Tibial nerve (tissue), 4 donors: ENCODE measurements at regions not wholly inside any gene's neighbourhood (a gene's known extent, or its start where the extent isn't known, plus 50 kb on each side); places are given as distances from the start of the nearest gene placed in this dataset.

ENCODE experiments used
- DNase-seq, 2 donors: peaks; one replicate each; pipeline ENCODE4 v3.0.0-alpha.2; 2019; ENCODE audit warnings: low spot score in 2 of 2
- H3K27ac ChIP-seq, 4 donors: fragments of 200-600 bp; sonication (generic) in 3 of 4; one replicate each; pipeline ENCODE4 v1.5.1; 2017 to 2019; ENCODE audit warnings: mild to moderate bottlenecking in 1 of 4
- H3K27me3 ChIP-seq, 2 donors: fragments of 200-600 bp; sonication (generic) in 1 of 2; one replicate each; pipeline versions ENCODE4 v1.5.1 to v1.6.0; 2017 to 2019
- H3K36me3 ChIP-seq, 3 donors: fragments of 200-600 bp; sonication (generic); one replicate each; pipeline ENCODE4 v1.5.1; 2018 to 2019
- H3K4me1 ChIP-seq, 4 donors: fragments of 200-600 bp; sonication (generic) in 3 of 4; one replicate each; pipeline ENCODE4 v1.5.1; 2017 to 2019
- H3K4me3 ChIP-seq, 4 donors: fragments of 200-600 bp; sonication (generic) in 3 of 4; one replicate each; pipeline ENCODE4 v1.5.1; 2017 to 2019; ENCODE audit warnings: mild to moderate bottlenecking in 1 of 4, moderate library complexity in 1 of 4
- H3K9me3 ChIP-seq, 4 donors: fragments of 200-600 bp; sonication (generic) in 3 of 4; one replicate each; pipeline ENCODE4 v1.5.1; 2017 to 2019
- EP300 ChIP-seq, 2 donors: sonication (generic); formaldehyde crosslinking; IDR thresholded peaks; one replicate each; pipeline ENCODE4 v1.6.1; 2017; ENCODE audit warnings: antibody characterized with exemption in 2 of 2, mild to moderate bottlenecking in 1 of 2
- POLR2A ChIP-seq, 2 donors: fragments of 450-650 bp; IDR thresholded peaks; one replicate each; pipeline ENCODE4 v1.6.1; 2017; ENCODE audit warnings: antibody characterized with exemption in 2 of 2, mild to moderate bottlenecking in 2 of 2, moderate library complexity in 2 of 2
- WGBS, 2 donors: methylation state at CpG; one replicate each; pipeline ENCODE4 v1.1.5; 2018; 5-methylcytosine and 5-hydroxymethylcytosine counted together
- TF ChIP-seq, protein P1 (sequence below), 5 experiments: fragments of 200-600 bp in 3 of 5; fragments of 450-650 bp in 2 of 5; sonication (generic) in 3 of 5; IDR thresholded peaks; one replicate each; pipeline ENCODE4 v1.5.1; 2016 to 2019; ENCODE audit warnings: antibody characterized with exemption in 5 of 5, mild to moderate bottlenecking in 3 of 5, moderate library complexity in 2 of 5

DNA sequence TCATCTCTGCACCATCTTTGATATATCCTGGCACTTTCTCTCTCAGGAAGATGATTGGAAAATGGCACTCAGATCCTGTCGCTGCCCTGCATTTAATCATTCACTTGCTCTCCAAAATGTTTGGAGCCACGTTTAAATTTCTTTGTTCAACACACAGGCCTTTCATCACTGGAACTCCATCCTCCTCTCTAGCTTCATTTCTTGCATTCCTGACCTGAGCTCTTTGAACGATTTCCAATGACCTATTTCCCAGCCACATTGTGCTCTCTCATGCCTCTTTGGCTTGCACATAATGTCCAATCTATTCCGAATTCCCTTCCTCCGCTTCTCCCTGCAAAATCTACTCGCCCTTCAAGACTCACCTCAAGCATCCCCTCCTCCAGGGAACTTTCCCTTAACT lies 287.4 kb upstream of the NBEA start:
- 34 to 36% methylated on average over 6 of the region's 6 CpGs for WGBS, 2 donors
- Histone ChIP-seq H3K9me3 (peaks cover 0 to 9% (median 0%) of the 10 kb centered on the region in 4 donors), H3K4me3 (no peak overlapping the region), H3K27ac (no peak overlapping the region), H3K4me1 (peaks cover 0 to 14% (median 0%) of the 10 kb centered on the region in 4 donors), H3K36me3 (no peaks in the 10 kb centered on the region), H3K27me3 (no peaks in the 10 kb centered on the region)
- DNase-seq = no peak
- TF ChIP-seq, protein P1, sequence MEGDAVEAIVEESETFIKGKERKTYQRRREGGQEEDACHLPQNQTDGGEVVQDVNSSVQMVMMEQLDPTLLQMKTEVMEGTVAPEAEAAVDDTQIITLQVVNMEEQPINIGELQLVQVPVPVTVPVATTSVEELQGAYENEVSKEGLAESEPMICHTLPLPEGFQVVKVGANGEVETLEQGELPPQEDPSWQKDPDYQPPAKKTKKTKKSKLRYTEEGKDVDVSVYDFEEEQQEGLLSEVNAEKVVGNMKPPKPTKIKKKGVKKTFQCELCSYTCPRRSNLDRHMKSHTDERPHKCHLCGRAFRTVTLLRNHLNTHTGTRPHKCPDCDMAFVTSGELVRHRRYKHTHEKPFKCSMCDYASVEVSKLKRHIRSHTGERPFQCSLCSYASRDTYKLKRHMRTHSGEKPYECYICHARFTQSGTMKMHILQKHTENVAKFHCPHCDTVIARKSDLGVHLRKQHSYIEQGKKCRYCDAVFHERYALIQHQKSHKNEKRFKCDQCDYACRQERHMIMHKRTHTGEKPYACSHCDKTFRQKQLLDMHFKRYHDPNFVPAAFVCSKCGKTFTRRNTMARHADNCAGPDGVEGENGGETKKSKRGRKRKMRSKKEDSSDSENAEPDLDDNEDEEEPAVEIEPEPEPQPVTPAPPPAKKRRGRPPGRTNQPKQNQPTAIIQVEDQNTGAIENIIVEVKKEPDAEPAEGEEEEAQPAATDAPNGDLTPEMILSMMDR (IDR thresholded peaks at IDR 0.05) = no peak
- TF ChIP-seq POLR2A (IDR thresholded peaks at IDR 0.05) (no peak), EP300 (IDR thresholded peaks at IDR 0.05) (no peak)

DNA sequence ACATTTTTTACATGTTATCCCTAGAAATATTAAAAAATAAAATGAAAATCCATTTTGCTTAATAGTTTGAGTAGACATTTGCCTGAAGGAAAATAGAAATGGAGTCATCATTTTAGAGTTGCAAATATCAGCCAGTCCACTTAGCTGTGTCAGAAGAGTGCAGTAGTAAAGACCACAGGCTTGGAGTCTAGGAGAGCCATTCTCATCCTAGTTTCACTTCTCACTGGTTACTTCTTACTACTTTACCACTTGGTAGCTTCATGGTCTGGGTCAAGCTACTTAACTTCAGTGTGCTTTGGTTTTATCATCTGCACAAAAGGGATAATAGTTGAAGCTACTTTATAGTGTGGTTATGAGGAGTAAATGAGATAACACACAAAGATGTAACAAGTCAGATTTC lies 286.5 kb upstream of the NBEA start:
- TF ChIP-seq EP300 (IDR thresholded peaks at IDR 0.05) = no peak
- TF ChIP-seq POLR2A (IDR thresholded peaks at IDR 0.05) = no peak
- TF ChIP-seq, protein P1 (IDR thresholded peaks at IDR 0.05) = no peak

DNA sequence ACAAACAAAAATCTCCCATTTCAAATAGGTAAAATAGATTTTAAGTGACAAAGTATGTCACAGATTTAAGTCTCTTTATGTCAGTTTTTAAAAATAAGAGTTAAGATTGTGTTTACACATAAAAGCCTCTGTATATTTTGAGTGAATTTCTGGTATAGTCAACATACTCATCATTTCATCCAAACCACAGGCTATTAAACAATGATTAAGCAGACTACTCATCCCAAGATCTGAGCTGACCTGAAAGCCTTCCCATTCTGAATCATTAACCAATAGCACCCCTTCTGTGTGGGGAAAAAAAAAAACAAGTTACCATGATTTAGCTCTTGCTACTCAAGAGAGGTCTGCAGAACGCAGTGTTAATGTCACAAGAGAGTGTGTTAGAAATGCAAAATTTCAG lies 284.4 kb upstream of the NBEA start:
- Histone ChIP-seq H3K4me1 (peaks cover 0 to 14% (median 0%) of the 10 kb centered on the region in 4 donors), H3K9me3 (no peaks in the 10 kb centered on the region), H3K4me3 (no peak overlapping the region), H3K36me3 (no peaks in the 10 kb centered on the region), H3K27ac (no peak overlapping the region), H3K27me3 (no peaks in the 10 kb centered on the region)
- TF ChIP-seq POLR2A (IDR thresholded peaks at IDR 0.05) (no peak), EP300 (IDR thresholded peaks at IDR 0.05) (no peak)
- TF ChIP-seq, protein P1 (IDR thresholded peaks at IDR 0.05) = no peak
- DNase-seq = no peak
- 91 to 93% methylated on average over 1 of the region's 1 CpG for WGBS, 2 donors

More for the DNA sequence above, 286.5 kb upstream of the NBEA start:
- peaks cover 0 to 14% (median 0%) of the 10 kb centered on the region in 4 donors for H3K4me1 ChIP-seq
- H3K4me3 ChIP-seq = no peak overlapping the region
- H3K36me3 ChIP-seq = no peaks in the 10 kb centered on the region
- peaks cover 0 to 9% (median 0%) of the 10 kb centered on the region in 4 donors for H3K9me3 ChIP-seq
- no peak overlapping the region for H3K27ac ChIP-seq
- no peak for DNase-seq
- no peaks in the 10 kb centered on the region for H3K27me3 ChIP-seq

DNA sequence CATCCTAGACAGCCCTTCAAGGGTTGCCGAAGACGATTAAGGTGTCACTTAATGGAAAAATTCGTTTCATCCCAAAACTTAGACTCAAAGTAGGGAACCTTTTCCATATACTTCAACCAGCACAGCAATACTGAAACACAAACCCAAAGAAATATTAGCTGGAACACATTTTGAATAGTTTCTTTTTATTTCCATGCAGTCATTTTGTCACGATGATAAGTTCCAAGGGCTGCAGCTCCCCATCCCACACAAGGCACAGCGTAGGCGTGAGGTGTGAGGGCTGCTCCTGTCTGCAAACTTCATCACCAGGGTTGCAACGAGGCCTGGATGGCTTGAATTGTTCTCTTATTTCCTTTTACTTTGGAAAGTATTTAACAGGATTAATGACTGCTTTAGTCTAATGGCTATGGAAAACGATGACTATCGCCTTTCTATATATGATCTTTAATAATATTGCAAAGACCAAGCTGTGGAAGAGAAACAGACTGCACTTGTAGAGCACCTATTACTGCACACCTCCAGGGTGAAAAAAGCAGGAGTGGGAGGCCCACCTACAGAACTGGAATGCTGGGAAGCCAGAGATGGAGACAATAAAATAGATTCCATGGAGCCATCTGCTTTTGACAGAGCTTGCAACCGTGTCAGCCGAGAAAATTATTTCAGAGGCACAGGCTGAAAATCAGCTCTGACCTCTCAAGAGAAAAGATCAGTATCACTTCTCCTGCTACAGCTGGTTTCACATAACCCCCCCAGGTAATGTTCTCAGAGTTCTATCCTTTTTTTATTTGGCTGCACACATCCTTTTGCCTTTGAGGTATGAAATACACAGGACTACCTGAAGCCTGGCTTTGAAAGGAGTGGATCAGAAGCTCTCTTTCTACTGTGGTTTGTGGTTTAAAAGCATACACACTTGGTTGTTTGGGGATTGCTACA lies 274.5 kb upstream of the NBEA start:
- no peaks in the 10 kb centered on the region for H3K9me3 ChIP-seq
- no peaks in the 10 kb centered on the region for H3K36me3 ChIP-seq
- no peak for DNase-seq
- H3K4me1 ChIP-seq = no peaks in the 10 kb centered on the region
- H3K27me3 ChIP-seq = no peaks in the 10 kb centered on the region
- no peak overlapping the region for H3K4me3 ChIP-seq
- no peak overlapping the region for H3K27ac ChIP-seq
- 78 to 82% methylated on average over 11 of the region's 11 CpGs for WGBS, 2 donors
- no peak for TF ChIP-seq EP300 (IDR thresholded peaks at IDR 0.05)
- TF ChIP-seq, protein P1 (IDR thresholded peaks at IDR 0.05) = no peak

DNA sequence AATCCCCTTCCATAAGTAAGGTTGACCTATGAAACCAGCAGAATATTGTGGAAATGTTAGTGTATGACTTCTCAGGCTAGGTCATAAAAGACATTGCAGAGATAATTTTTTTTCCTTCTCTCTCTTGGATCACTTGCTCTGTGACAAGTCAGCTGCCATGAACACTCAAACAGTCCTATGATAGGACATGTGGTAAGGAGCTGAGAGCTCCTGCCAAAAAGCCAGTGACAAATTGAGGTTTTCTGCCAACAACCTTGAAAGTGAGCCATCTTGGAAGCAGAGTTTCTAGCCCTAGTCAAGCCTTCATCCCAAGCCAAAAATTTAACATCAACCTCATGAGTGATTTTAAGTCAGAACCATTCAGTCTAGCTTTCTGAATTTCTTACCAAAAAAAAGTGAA lies 270.9 kb upstream of the NBEA start:
- Histone ChIP-seq H3K36me3 (no peaks in the 10 kb centered on the region), H3K4me1 (no peaks in the 10 kb centered on the region), H3K9me3 (no peaks in the 10 kb centered on the region), H3K4me3 (no peak overlapping the region), H3K27ac (no peak overlapping the region), H3K27me3 (no peaks in the 10 kb centered on the region)
- TF ChIP-seq EP300 (IDR thresholded peaks at IDR 0.05) = no peak
- TF ChIP-seq, protein P1 (IDR thresholded peaks at IDR 0.05) = no peak
- no peak for TF ChIP-seq POLR2A (IDR thresholded peaks at IDR 0.05)
- DNase-seq = peak in 1 of 2 donors; percentile 15
